SK-MEL-5 (cell line): ENCODE measurements at regions not wholly inside any gene's neighbourhood (a gene's known extent, or its start where the extent isn't known, plus 50 kb on each side); places are given as distances from the start of the nearest gene placed in this dataset.
A peak's percentile ranks its signal among the peaks of the same experiment; 100 is the strongest.

Source experiments
- DNase-seq: peaks from one replicate; pipeline ENCODE4 v3.0.0-alpha.2; 2016; ENCODE audit warnings: low read depth, low spot score
- in situ Hi-C: cut with HindIII; loops from 2 replicates; pipeline ENCODE4 v1.10.0; 2016; ENCODE audit warnings: low sequenced_read_pairs, high pct_unique_total_duplicates, low pct_unique_long_range_greater_than_20kb

- in situ Hi-C loops = no loop called here
- no peak for DNase-seq
Measured at GRCh38 chr1:60989749-60990713, 92.3 kb upstream of the NFIA start.

GRCh38 chr1:60988891-60989290 is 93.5 kb upstream of the NFIA start:
- in situ Hi-C loops = no loop called here
- no peak for DNase-seq

- in situ Hi-C loops = no loop called here
- DNase-seq = no peak
Measured at GRCh38 chr1:60987904-60988303, 94.5 kb upstream of the NFIA start.

GRCh38 chr1:60984062-60984799 is 98.1 kb upstream of the NFIA start:
- in situ Hi-C loops = no loop called here
- no peak for DNase-seq

GRCh38 chr1:60983701-60984061 is 98.7 kb upstream of the NFIA start:
- in situ Hi-C loops = no loop called here
- DNase-seq = no peak

GRCh38 chr1:60982539-60982938 is 99.8 kb upstream of the NFIA start:
- in situ Hi-C loops = no loop called here
- no peak for DNase-seq

- in situ Hi-C loops = no loop called here
- DNase-seq = no peak
Measured at GRCh38 chr1:60981357-60981756, 101.0 kb upstream of the NFIA start.

GRCh38 chr1:60978421-60979357 is 103.7 kb upstream of the NFIA start:
- in situ Hi-C loops = no loop called here
- DNase-seq = peak; percentile 58

GRCh38 chr1:60977661-60978060 is 104.7 kb upstream of the NFIA start:
- no peak for DNase-seq
- in situ Hi-C loops = no loop called here

- no peak for DNase-seq
- in situ Hi-C loops = no loop called here
Measured at GRCh38 chr1:60974524-60975372, 107.6 kb upstream of the NFIA start.

- no peak for DNase-seq
- in situ Hi-C loops = no loop called here
Measured at GRCh38 chr1:60973668-60974067, 108.7 kb upstream of the NFIA start.

- in situ Hi-C loops = no loop called here
- no peak for DNase-seq
Measured at GRCh38 chr1:60972841-60973364, 109.5 kb upstream of the NFIA start.

GRCh38 chr1:60971330-60971729 is 111.0 kb upstream of the NFIA start:
- in situ Hi-C loops = no loop called here
- no peak for DNase-seq

- in situ Hi-C loops = no loop called here
- DNase-seq = peak; percentile 62
Measured at GRCh38 chr1:60969971-60970509, 112.3 kb upstream of the NFIA start.

- in situ Hi-C loops = no loop called here
Measured at GRCh38 chr1:60965280-60965854, 117.0 kb upstream of the NFIA start.

GRCh38 chr1:60963167-60963940 is 119.0 kb upstream of the NFIA start:
- in situ Hi-C loops = no loop called here
- DNase-seq = no peak

More at GRCh38 chr1:60965280-60965854, 117.0 kb upstream of the NFIA start:
- DNase-seq = no peak
